ENCODE measurements at regions not wholly inside any gene's neighbourhood (a gene's known extent, or its start where the extent isn't known, plus 50 kb on each side); places are given as distances from the start of the nearest gene placed in this dataset.

DNA sequence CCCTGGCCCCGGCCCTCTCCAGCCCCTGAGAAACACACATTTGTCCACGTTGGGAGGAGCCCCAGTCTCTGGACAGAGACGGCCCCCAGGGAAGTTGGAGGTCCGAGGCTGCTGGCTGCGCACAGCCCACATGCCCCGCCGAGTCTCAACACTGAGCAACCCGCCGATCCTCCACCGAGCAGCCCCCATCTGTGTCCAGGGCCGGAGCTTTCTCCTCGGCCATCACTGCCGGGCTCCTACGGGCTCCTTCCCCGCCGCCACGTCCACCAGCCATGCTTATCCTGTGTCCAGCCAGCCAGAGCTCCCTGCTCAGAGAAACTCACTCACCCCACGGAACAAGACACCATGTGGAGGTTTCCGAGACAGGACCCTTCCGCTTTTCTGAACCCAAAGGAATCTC lies 103.3 kb downstream of the ENGASE start:
- Histone ChIP-seq H3F3A (ENCODE audit: low read length, unreplicated experiment) (no peaks in the 10 kb centered on the region), H3K4me2 (ENCODE audit: low read length) (no peak overlapping the region), H3K9me3 (ENCODE audit: low read length) (no peaks in the 10 kb centered on the region), H3K9ac (ENCODE audit: low read length) (no peak overlapping the region), H3K36me3 (ENCODE audit: low read depth, low read length) (no peaks in the 10 kb centered on the region), H2AFZ (ENCODE audit: low read length) (no peak overlapping the region), H3K27me3 (ENCODE audit: low read length) (peaks cover 95% of the 10 kb centered on the region), H4K20me1 (ENCODE audit: low read length) (no peaks in the 10 kb centered on the region), H3K9me2 (replicated peaks; ENCODE audit: low read length) (no peaks in the 10 kb centered on the region), H3K79me2 (ENCODE audit: low read length) (no peaks in the 10 kb centered on the region), H3K4me1 (ENCODE audit: insufficient read depth, low read length) (no peaks in the 10 kb centered on the region), H3K4me3 (ENCODE audit: low read length) (no peak overlapping the region), H3K27ac (ENCODE audit: low read length) (no peak overlapping the region)
- ATAC-seq (no peak), DNase-seq (no peak)
- ChIA-PET POLR2A (ENCODE audit: unreplicated experiment) (no interaction called here), CTCF (interaction anchor here (0.6 kb wide), 1 partner anchor 264 kb away, joined by 3 read pairs; no protein-coding TSS in a partner anchor)
- intact Hi-C loops (cut with micrococcal nuclease), result no loop called here
- TF ChIP-seq EZH2 (IDR thresholded peaks at IDR 0.05; ENCODE audit: low read length, unreplicated experiment) (no peak), EZH2phosphoT487 (IDR thresholded peaks at IDR 0.05; ENCODE audit: borderline replicate concordance, low read length) (no peak)
- TF ChIP-seq, protein P1, sequence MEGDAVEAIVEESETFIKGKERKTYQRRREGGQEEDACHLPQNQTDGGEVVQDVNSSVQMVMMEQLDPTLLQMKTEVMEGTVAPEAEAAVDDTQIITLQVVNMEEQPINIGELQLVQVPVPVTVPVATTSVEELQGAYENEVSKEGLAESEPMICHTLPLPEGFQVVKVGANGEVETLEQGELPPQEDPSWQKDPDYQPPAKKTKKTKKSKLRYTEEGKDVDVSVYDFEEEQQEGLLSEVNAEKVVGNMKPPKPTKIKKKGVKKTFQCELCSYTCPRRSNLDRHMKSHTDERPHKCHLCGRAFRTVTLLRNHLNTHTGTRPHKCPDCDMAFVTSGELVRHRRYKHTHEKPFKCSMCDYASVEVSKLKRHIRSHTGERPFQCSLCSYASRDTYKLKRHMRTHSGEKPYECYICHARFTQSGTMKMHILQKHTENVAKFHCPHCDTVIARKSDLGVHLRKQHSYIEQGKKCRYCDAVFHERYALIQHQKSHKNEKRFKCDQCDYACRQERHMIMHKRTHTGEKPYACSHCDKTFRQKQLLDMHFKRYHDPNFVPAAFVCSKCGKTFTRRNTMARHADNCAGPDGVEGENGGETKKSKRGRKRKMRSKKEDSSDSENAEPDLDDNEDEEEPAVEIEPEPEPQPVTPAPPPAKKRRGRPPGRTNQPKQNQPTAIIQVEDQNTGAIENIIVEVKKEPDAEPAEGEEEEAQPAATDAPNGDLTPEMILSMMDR (conservative IDR thresholded peaks at IDR 0.05; ENCODE audit: low read depth, low read length), result no peak
- BruUV-seq (replicated peaks), result no TSS peak

DNA sequence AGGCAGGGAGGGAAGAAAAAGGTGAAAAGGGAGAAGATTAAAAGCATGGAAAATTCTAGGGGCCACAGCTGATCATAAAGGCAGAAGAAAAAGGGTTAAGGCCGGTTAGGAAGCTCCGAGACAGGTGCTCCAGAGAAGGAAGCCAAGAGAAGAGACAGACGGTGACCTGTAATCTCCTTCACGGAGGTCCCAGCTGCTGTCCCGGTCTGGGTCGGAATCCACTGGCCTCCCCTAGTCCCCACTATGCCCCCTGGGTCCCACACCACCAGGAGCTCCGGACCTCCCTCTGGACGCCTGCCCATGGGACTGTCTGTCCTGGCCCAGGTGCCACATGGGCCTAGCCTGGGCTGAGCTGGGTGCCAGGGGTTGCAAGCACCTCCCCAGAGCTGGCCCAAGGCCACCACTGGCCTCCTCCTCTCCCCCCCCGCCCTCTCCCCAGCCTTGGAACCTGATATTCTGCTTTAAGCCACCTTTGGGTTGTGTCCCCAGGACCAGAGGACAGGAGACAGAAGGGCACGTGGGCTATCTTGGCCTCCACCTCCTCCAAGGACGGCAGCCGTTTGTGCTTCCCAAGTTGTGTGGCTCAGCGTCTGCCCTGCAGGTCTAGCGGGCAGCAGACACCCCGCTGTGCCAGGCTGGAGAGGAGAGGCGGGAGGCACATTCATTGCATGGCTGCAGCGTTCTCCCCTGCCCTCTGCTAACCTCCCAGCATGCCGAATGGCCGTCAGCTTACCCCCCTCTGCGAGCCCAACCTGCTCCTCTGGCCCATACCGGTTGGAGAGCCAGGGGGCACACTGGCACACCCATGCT lies 102.4 kb downstream of the ENGASE start:
- H3K4me3 ChIP-seq (ENCODE audit: low read length), result no peak overlapping the region
- no peaks in the 10 kb centered on the region for H3K36me3 ChIP-seq (ENCODE audit: low read depth, low read length)
- POLR2A ChIA-PET (ENCODE audit: unreplicated experiment), result no interaction called here
- H3K27ac ChIP-seq (ENCODE audit: low read length), result no peak overlapping the region
- H3K9me3 ChIP-seq (ENCODE audit: low read length), result no peaks in the 10 kb centered on the region
- H3K79me2 ChIP-seq (ENCODE audit: low read length), result no peaks in the 10 kb centered on the region
- TF ChIP-seq, protein P1 (conservative IDR thresholded peaks at IDR 0.05; ENCODE audit: low read depth, low read length), result no peak
- no peak for TF ChIP-seq EZH2 (IDR thresholded peaks at IDR 0.05; ENCODE audit: low read length, unreplicated experiment)
- no peak for TF ChIP-seq EZH2phosphoT487 (IDR thresholded peaks at IDR 0.05; ENCODE audit: borderline replicate concordance, low read length)
- no peak for DNase-seq
- no peak overlapping the region for H2AFZ ChIP-seq (ENCODE audit: low read length)
- intact Hi-C loops (cut with micrococcal nuclease), result no loop called here
- H3K27me3 ChIP-seq (ENCODE audit: low read length), result peaks cover 96% of the 10 kb centered on the region
- no peaks in the 10 kb centered on the region for H3K9me2 ChIP-seq (replicated peaks; ENCODE audit: low read length)
- H4K20me1 ChIP-seq (ENCODE audit: low read length), result no peaks in the 10 kb centered on the region
- no peaks in the 10 kb centered on the region for H3K4me1 ChIP-seq (ENCODE audit: insufficient read depth, low read length)
- CTCF ChIA-PET, result no interaction called here
- H3F3A ChIP-seq (ENCODE audit: low read length, unreplicated experiment), result no peaks in the 10 kb centered on the region
- no TSS peak for BruUV-seq (replicated peaks)
- H3K4me2 ChIP-seq (ENCODE audit: low read length), result no peak overlapping the region
- ATAC-seq, result no peak; the same call in 1 of the 2 replicates
- H3K9ac ChIP-seq (ENCODE audit: low read length), result no peak overlapping the region
